Activated B cell treated with CpG ODN at 0.5 μM for 24 hours (primary cell): ENCODE measurements at regions not wholly inside any gene's neighbourhood (a gene's known extent, or its start where the extent isn't known, plus 50 kb on each side); places are given as distances from the start of the nearest gene placed in this dataset.

ENCODE experiments used
- ATAC-seq: fragments of 200-7000 bp; cut with Tn5 transposase; one replicate; pipeline ENCODE4 v1.10.0; 2021; ENCODE audit warnings: low read depth, mild to moderate bottlenecking, moderate library complexity
- CTCF ChIA-PET: fragments of 350-600 bp; sonication (Branson Sonifier 250); formaldehyde crosslinking; loops from one replicate; lab custom pipeline; 2021; ENCODE audit warnings: antibody characterized with exemption; lab: Charles Lee
- POLR2A ChIA-PET: fragments of 350-600 bp; sonication (Branson Sonifier 250); formaldehyde crosslinking; loops from one replicate; lab custom pipeline; 2021; ENCODE audit warnings: antibody characterized with exemption; lab: Charles Lee
- DNase-seq: peaks from one replicate; pipeline ENCODE4 v3.0.0; 2022
- H3K27ac Mint-ChIP-seq: one replicate; pipeline ENCODE4 v1.8.0; 2020; ENCODE audit warnings: mixed read lengths
- H3K27me3 Mint-ChIP-seq: one replicate; pipeline ENCODE4 v1.8.0; 2021; ENCODE audit warnings: mixed read lengths
- H3K36me3 Mint-ChIP-seq: one replicate; pipeline ENCODE4 v1.8.0; 2021; ENCODE audit warnings: low read depth, mixed read lengths
- H3K4me1 Mint-ChIP-seq: one replicate; pipeline ENCODE4 v1.8.0; 2021; ENCODE audit warnings: mixed read lengths
- H3K4me3 Mint-ChIP-seq: one replicate; pipeline ENCODE4 v1.8.0; 2020; ENCODE audit warnings: mild to moderate bottlenecking, mixed read lengths
- H3K9me3 Mint-ChIP-seq: one replicate; pipeline ENCODE4 v1.8.0; 2020; ENCODE audit warnings: mixed read lengths
- CTCF ChIP-seq: fragments of 200-600 bp; IDR thresholded peaks from one replicate; pipeline ENCODE4 v1.8.0; 2022; ENCODE audit warnings: antibody characterized with exemption, mild to moderate bottlenecking
- intact Hi-C: fragments of 100-400 bp; cut with micrococcal nuclease; formaldehyde crosslinking; loops from one replicate; pipeline ENCODE4 v1.15.1; 2024

GRCh38 chr16:73792199-73793020 is 504.2 kb upstream of the PSMD7 start:
- H3K4me3 Mint-ChIP-seq: no peak overlapping the region
- ChIA-PET CTCF (no interaction called here), POLR2A (no interaction called here)
- TF ChIP-seq CTCF: no peak
- ATAC-seq (no peak), DNase-seq (no peak)
- intact Hi-C loops: no loop called here
- H3K4me1 Mint-ChIP-seq: no peaks in the 10 kb centered on the region
- H3K36me3 Mint-ChIP-seq: no peaks in the 10 kb centered on the region
- H3K27me3 Mint-ChIP-seq: no peaks in the 10 kb centered on the region
- no peak overlapping the region for H3K27ac Mint-ChIP-seq
- H3K9me3 Mint-ChIP-seq: no peaks in the 10 kb centered on the region

GRCh38 chr16:73781297-73781696 is 515.3 kb upstream of the PSMD7 start:
- DNase-seq (no peak), ATAC-seq (no peak)
- intact Hi-C loops: no loop called here
- ChIA-PET CTCF (no interaction called here), POLR2A (no interaction called here)
- Mint-ChIP-seq H3K4me3 (no peak overlapping the region), H3K4me1 (no peaks in the 10 kb centered on the region), H3K27ac (no peak overlapping the region), H3K9me3 (peaks cover 13% of the 10 kb centered on the region), H3K27me3 (no peaks in the 10 kb centered on the region), H3K36me3 (no peaks in the 10 kb centered on the region)
- TF ChIP-seq CTCF: no peak

GRCh38 chr16:73778887-73779286 is 517.7 kb upstream of the PSMD7 start:
- Mint-ChIP-seq H3K4me3 (no peak overlapping the region), H3K36me3 (no peaks in the 10 kb centered on the region), H3K27ac (no peak overlapping the region), H3K27me3 (no peaks in the 10 kb centered on the region), H3K4me1 (no peaks in the 10 kb centered on the region), H3K9me3 (peaks cover 4% of the 10 kb centered on the region)
- TF ChIP-seq CTCF: no peak
- CTCF ChIA-PET: no interaction called here
- no peak for DNase-seq
- intact Hi-C loops: no loop called here
- POLR2A ChIA-PET: no interaction called here
- ATAC-seq: no peak

GRCh38 chr16:73775841-73776388 is 520.7 kb upstream of the PSMD7 start:
- intact Hi-C loops: no loop called here
- no peak for TF ChIP-seq CTCF
- no peak for ATAC-seq
- Mint-ChIP-seq H3K27me3 (no peaks in the 10 kb centered on the region), H3K4me3 (no peak overlapping the region), H3K9me3 (no peaks in the 10 kb centered on the region), H3K4me1 (no peaks in the 10 kb centered on the region), H3K27ac (no peak overlapping the region), H3K36me3 (no peaks in the 10 kb centered on the region)
- ChIA-PET POLR2A (no interaction called here), CTCF (no interaction called here)
- DNase-seq: no peak

GRCh38 chr16:73771196-73772064 is 525.2 kb upstream of the PSMD7 start:
- H3K9me3 Mint-ChIP-seq: no peaks in the 10 kb centered on the region
- H3K27ac Mint-ChIP-seq: no peak overlapping the region
- ATAC-seq (no peak), DNase-seq (no peak)
- no peaks in the 10 kb centered on the region for H3K27me3 Mint-ChIP-seq
- TF ChIP-seq CTCF: no peak
- intact Hi-C loops: no loop called here
- ChIA-PET POLR2A (no interaction called here), CTCF (no interaction called here)
- H3K4me3 Mint-ChIP-seq: no peak overlapping the region
- H3K36me3 Mint-ChIP-seq: no peaks in the 10 kb centered on the region
- no peaks in the 10 kb centered on the region for H3K4me1 Mint-ChIP-seq
